IPS-15b (cell line): ENCODE measurements at regions not wholly inside any gene's neighbourhood (a gene's known extent, or its start where the extent isn't known, plus 50 kb on each side); places are given as distances from the start of the nearest gene placed in this dataset.

Experiments
- H3K27me3 ChIP-seq: one replicate; pipeline ENCODE4 v1.6.1; 2013; ENCODE audit warnings: low read length; ENCODE audit not compliant: control insufficient read depth, insufficient read depth
- H3K36me3 ChIP-seq: one replicate; pipeline ENCODE4 v1.6.1; 2013; ENCODE audit warnings: low read length; ENCODE audit not compliant: control insufficient read depth, insufficient read depth
- H3K4me1 ChIP-seq: one replicate; pipeline ENCODE4 v1.6.1; 2013; ENCODE audit warnings: mild to moderate bottlenecking, low read length; ENCODE audit not compliant: control insufficient read depth, insufficient read depth
- H3K4me3 ChIP-seq: one replicate; pipeline ENCODE4 v1.5.1; 2013; ENCODE audit warnings: low read depth, low read length
- H3K9ac ChIP-seq: one replicate; pipeline ENCODE4 v1.6.1; 2013; ENCODE audit warnings: low read depth, mild to moderate bottlenecking, low read length
- H3K9me3 ChIP-seq: one replicate; pipeline ENCODE4 v1.6.1; 2013; ENCODE audit warnings: mild to moderate bottlenecking, low read length; ENCODE audit not compliant: control insufficient read depth, insufficient read depth

DNA sequence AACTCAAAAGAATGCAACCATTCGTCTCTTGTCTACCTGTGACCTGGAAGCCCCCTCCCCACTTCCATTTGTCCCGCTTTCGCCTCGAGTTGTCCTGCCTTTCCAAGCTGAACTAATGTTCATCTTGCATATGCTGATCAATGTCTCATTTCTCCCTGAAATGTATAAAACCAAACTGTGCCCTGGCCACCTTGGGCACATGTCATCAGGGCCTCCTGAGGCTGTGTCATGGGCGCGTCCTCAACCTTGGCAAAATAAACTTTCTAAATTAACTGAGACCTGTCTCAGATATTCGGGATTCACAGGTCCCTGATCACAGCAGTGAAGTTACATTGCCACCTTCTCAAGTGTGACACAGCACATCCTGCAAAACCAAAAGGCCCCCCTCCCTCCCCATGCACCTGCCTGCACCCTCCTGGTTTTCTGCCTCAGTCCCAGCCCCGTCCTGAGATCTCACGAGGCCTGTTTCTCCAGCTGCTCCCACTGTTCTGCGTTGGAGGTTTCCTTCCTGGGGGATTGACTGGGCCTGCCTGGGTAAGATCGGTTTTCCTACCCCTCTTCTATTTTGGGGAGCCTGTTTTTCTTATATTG lies 1328.7 kb downstream of the TBC1D22A start:
- Histone ChIP-seq H3K4me3 (no peak overlapping the region), H3K9me3 (no peaks in the 10 kb centered on the region), H3K27me3 (no peaks in the 10 kb centered on the region), H3K9ac (no peak overlapping the region), H3K4me1 (no peaks in the 10 kb centered on the region), H3K36me3 (no peaks in the 10 kb centered on the region)

DNA sequence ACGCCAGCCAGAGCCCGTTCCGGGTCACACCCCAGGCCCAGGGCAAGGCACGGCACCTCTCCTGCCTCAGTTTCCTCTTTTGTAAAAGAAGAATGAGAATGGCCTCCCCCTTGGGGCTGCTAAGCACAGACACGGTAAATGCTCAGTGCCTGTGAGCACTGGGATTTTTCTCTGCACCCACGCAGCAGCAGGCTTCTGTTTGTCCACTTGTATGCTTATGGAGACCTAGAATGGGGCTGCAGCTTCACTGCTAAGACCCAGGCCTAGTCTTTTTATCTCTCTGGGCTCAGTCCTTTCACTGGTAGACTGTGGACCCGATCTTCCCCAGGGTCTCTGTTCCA lies 1327.9 kb downstream of the TBC1D22A start:
- no peak overlapping the region for H3K4me3 ChIP-seq
- H3K4me1 ChIP-seq: no peaks in the 10 kb centered on the region
- H3K9ac ChIP-seq: no peak overlapping the region
- H3K9me3 ChIP-seq: no peaks in the 10 kb centered on the region
- no peaks in the 10 kb centered on the region for H3K36me3 ChIP-seq
- H3K27me3 ChIP-seq: no peaks in the 10 kb centered on the region

DNA sequence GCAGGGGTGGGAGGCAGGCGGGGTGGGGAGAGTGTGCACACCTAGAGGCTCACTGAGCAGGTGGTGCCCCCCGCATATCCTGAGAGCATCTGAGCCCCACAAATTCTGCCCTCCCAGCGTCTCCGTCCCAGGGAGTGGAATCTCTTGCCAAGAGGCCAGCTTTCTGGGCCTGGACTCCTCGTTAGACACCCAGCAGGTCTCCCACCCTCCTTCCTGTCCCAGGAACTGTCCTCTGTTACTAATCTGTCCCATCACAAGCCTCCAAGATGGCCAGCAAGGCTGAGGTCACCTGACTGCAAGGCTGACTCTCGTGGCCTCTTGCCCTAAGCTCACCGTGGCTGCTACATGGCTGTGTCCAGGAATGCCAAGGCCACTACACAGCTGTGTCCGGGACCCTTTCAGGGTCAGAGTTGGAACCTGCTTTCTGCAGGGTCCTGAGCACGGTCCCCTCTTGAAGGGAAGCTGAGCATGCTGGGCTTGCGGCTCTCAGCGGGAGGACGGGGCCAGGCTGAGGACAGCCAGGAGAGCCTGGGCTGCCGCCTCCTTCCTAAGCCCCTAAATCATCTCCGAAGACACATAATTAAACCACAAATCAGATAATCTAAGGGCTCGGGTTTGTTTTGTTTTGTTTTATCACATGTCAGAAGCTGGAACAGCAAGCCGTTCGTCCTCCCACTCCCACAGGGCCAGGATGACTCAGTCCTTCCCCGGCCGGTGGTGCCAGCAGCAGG lies 1327.3 kb downstream of the TBC1D22A start:
- Histone ChIP-seq H3K4me3 (no peak overlapping the region), H3K9me3 (no peaks in the 10 kb centered on the region), H3K4me1 (no peaks in the 10 kb centered on the region), H3K36me3 (no peaks in the 10 kb centered on the region), H3K27me3 (no peaks in the 10 kb centered on the region), H3K9ac (no peak overlapping the region)

DNA sequence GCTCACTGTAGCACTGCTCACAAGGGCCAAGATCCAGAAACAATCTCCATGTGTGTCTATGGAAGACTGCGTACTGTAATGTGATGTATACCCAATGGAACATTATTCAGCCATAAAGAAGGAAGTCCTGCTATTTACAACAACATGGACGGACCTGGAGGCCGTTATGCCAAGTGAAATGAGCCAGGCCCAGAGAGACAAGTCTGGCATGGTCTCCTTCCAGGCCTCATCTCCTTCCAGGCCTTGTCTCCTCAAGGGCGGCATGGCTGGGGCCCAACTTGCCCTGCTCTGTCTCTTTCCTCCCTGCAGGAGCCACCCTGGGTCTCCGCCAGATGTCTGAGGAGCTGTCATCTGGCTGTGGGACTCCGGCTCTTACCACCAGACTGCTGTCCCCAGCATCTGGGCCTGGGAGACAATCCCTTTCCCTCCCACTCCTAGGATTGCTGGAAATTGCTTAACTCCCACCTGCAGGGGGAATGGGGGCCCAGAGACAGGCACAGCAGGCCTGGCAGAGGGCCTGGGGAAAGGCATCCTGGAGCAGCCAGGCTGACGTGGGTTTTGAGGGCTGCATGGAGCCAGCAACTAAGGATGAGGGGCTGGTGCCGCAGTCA lies 1326.6 kb downstream of the TBC1D22A start:
- Histone ChIP-seq H3K9ac (no peak overlapping the region), H3K9me3 (no peaks in the 10 kb centered on the region), H3K4me1 (no peaks in the 10 kb centered on the region), H3K36me3 (no peaks in the 10 kb centered on the region), H3K27me3 (no peaks in the 10 kb centered on the region), H3K4me3 (no peak overlapping the region)

DNA sequence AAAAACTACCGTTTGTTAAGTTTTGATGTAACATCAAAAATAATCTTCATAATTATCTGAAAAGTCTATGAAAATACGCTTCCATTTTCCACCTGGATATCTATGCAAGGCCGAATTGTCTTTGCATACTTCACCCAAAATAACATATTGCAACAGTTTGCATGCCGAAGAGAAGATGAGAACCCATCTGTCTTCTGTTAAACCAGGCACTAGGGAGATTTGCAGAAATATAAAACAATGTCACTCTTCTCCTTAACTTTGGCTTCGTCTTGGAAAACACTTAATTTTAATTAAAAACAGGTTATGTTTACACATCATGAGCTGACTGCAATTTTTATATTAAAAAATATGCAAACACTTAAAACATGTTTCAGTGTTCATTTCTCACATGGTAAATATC lies 1325.8 kb downstream of the TBC1D22A start:
- Histone ChIP-seq H3K9ac (no peak overlapping the region), H3K4me3 (no peak overlapping the region), H3K36me3 (no peaks in the 10 kb centered on the region), H3K4me1 (no peaks in the 10 kb centered on the region), H3K9me3 (no peaks in the 10 kb centered on the region), H3K27me3 (no peaks in the 10 kb centered on the region)

DNA sequence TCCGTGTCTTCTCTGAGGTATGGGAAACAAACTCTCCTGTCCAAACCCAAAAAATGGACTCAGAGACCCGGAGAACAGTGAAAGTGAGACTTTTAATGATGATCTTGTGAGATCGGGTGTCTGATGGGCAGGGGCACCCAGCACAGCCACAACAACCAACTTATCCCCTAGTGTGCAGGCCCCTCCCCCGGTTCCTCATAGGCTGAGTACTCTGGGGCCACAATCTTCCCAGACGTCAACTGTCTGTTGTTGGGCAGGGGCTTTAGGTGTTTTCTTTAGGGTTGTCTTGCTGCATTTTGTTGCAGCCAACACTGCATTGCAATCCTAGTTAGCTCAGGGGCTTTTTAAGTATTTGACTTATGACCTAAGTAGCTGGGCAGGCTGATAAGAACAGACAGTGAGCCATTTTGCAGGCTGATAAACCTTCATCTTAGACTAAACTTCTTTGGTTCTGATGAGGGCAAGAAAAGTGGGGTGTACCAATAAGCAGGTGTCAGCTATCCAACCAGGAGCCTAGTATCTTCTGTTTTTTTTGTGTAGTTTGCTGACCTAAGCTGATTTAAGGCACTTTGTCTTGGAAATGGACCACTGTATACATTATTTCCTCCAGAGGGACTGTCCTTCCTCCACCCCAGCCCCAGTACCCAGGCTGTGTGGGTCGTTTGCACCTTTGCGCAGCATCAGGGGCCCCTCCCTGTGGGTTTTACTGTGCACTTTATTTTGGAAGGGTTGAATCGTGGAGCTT lies 1323.6 kb downstream of the TBC1D22A start:
- H3K36me3 ChIP-seq: no peaks in the 10 kb centered on the region
- no peaks in the 10 kb centered on the region for H3K27me3 ChIP-seq
- H3K9ac ChIP-seq: no peak overlapping the region
- H3K4me1 ChIP-seq: no peaks in the 10 kb centered on the region
- H3K9me3 ChIP-seq: no peaks in the 10 kb centered on the region
- H3K4me3 ChIP-seq: no peak overlapping the region

DNA sequence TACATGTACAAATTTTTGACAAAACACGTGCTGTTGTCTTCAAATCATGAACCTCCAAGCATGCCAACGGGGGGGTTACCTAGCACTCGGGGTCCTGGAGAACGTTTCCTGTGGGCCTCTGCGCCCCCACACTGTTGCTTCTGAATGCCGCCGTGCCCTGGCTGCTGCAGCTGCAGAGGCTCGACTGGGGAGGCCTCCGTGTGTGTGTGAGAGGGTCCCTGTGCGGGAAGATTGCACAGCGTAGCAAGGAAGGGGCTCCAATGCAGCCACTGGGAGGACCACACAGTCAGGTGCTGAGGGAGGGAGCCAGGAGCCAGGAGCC lies 1322.2 kb downstream of the TBC1D22A start:
- H3K36me3 ChIP-seq: no peaks in the 10 kb centered on the region
- H3K4me1 ChIP-seq: no peaks in the 10 kb centered on the region
- no peak overlapping the region for H3K9ac ChIP-seq
- no peaks in the 10 kb centered on the region for H3K9me3 ChIP-seq
- no peak overlapping the region for H3K4me3 ChIP-seq
- H3K27me3 ChIP-seq: no peaks in the 10 kb centered on the region

DNA sequence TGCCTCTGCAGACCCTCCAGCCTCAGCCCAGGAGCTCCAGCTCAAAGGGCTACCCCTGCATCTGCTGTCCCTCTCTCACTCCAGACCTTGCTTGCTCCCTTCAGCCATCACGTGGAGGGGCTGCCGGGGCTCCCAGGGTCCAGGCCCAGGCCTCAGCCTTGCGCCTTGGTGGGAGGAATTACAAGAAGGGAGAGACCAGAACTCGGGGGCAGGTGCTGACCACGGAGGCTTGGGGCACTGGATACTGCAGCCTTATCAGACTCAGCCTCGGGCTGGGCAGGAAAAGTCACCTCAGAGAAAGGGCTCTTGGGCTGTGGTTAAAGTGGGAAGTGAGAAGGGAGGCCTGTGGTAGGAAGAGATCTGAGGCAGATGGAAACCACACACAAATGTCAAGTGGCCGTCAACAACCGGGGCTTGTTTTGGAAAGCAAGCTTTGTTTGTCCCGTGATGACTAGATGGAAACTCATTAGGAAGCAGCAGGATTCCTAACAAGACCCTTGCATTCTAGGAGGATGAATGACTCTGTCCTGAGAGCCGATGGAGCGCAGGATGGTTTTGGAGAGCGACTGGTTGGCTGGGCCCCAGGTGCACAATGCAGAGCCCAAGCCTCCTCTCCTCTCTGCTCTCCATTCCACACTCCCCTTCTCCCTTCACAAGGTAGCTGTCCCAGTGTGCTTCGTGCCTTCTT lies 1321.7 kb downstream of the TBC1D22A start:
- Histone ChIP-seq H3K4me3 (no peak overlapping the region), H3K4me1 (no peaks in the 10 kb centered on the region), H3K9me3 (no peaks in the 10 kb centered on the region), H3K27me3 (no peaks in the 10 kb centered on the region), H3K36me3 (no peaks in the 10 kb centered on the region), H3K9ac (no peak overlapping the region)

DNA sequence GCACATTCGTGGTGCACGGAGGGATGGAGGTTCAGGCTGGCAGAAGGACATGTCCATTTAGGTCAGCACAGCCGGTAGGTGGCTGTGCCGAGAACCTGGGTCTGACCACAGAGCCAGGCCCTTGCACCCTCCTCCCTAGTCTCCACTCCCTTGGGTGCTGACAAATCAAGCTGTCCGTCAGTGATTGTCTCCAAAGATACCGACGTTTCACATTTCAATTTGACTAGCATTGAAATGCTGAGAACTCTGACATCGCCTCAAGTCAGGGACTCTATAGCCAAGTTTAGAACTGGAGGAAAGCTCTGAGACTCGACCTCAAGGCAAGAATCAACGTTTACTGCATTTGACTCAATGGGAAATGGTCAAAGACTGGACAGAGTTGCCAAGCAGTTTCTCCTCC lies 1321.1 kb downstream of the TBC1D22A start:
- Histone ChIP-seq H3K4me1 (no peaks in the 10 kb centered on the region), H3K4me3 (no peak overlapping the region), H3K9ac (no peak overlapping the region), H3K27me3 (no peaks in the 10 kb centered on the region), H3K9me3 (no peaks in the 10 kb centered on the region), H3K36me3 (no peaks in the 10 kb centered on the region)

DNA sequence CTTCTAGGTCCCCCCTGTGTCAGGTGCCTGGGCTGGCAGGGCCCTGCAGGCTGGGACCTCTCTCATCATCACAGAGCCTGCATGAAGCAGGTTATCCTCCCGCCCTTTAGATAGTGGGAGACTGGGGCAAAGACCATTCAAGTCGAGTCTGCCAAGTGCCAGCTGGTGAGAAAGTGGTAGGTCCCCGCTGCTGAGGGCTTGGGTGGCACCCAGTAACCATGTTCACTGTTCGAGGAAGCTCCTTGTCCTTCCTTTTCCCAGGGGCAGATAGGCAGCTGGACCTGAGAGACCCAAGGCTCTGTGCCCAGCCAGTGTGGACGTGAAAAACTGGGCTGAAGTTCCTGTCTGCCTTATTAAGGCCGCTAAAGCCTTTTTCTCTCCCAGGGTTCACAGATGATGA lies 1319.8 kb downstream of the TBC1D22A start:
- no peaks in the 10 kb centered on the region for H3K4me1 ChIP-seq

DNA sequence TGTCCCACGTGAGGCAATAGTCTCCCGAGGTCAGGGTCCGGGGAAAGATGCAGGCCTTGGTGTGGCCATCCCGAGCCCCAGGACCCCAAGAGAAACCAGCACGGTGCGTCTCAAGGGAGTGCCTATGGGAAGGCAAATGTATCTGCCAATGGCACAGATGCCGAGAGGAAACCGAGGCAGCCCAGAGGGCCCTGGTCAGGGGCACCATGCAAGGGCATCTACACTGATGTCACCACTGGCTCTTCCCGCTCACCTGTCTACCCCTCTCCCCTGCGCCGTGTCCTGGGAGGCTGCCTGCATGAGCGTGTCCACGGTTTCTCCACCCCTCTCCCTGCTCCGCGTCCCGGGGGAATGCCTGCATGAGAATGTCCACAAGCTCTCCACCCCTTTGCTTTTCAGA lies 1318.8 kb downstream of the TBC1D22A start:
- H3K36me3 ChIP-seq: no peaks in the 10 kb centered on the region
- no peaks in the 10 kb centered on the region for H3K9me3 ChIP-seq
- no peak overlapping the region for H3K9ac ChIP-seq
- H3K27me3 ChIP-seq: no peaks in the 10 kb centered on the region
- H3K4me3 ChIP-seq: no peak overlapping the region
- no peaks in the 10 kb centered on the region for H3K4me1 ChIP-seq

More for the DNA sequence above, 1319.8 kb downstream of the TBC1D22A start:
- Histone ChIP-seq H3K4me3 (no peak overlapping the region), H3K9me3 (no peaks in the 10 kb centered on the region), H3K9ac (no peak overlapping the region), H3K27me3 (no peaks in the 10 kb centered on the region), H3K36me3 (no peaks in the 10 kb centered on the region)
